C4-2B (cell line): ENCODE measurements at regions not wholly inside any gene's neighbourhood (a gene's known extent, or its start where the extent isn't known, plus 50 kb on each side); places are given as distances from the start of the nearest gene placed in this dataset.

ENCODE experiments used
- H3K27ac ChIP-seq: fragments of 450-650 bp; 2 replicates; pipeline ENCODE4 v1.5.1; 2017
- CTCF ChIP-seq: fragments of 450-650 bp; conservative IDR thresholded peaks from 2 replicates; pipeline ENCODE4 v1.5.1; 2017; ENCODE audit warnings: mild to moderate bottlenecking
- ZFX ChIP-seq: fragments of 450-650 bp; IDR thresholded peaks from 2 replicates; pipeline ENCODE4 v1.6.1; 2017

DNA sequence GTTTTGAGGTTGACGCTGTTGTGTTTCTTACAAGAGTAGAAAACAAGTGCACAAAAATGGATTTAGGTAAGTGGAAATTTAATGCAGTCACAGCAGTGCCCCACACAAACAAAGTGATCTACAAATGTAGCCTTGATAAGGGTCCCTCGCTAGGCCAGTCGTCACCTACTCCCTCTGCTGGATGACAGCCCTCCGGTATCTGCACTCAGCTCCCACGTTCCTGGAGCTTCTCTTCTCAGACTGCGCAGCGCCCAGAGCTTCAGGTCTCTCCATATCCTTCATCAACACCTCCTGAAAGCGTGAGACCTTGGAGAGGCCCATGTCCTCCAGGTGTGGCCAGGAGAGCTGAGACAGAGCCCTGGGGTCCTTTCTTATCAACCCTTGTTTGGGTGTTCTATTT lies 58.3 kb upstream of the MAP3K4 start:
- H3K27ac ChIP-seq = no peak overlapping the region
- no peak for TF ChIP-seq CTCF
- no peak for TF ChIP-seq ZFX

DNA sequence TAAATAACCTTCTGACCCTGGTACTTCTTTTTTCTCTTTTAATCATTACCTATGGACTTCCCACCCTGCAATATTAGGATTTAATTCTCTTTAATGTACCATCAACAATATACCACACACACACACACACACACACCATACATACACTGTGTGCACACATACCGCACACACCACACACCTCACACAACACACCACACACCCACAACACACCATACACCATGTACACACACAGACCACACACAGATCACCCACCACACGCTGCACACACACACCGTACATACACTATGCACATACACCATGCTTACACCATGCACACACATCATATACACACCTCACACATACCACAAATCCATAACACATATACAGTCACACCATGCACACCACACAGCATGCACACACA lies 57.4 kb upstream of the MAP3K4 start:
- TF ChIP-seq CTCF (no peak), ZFX (no peak)
- H3K27ac ChIP-seq = no peak overlapping the region

DNA sequence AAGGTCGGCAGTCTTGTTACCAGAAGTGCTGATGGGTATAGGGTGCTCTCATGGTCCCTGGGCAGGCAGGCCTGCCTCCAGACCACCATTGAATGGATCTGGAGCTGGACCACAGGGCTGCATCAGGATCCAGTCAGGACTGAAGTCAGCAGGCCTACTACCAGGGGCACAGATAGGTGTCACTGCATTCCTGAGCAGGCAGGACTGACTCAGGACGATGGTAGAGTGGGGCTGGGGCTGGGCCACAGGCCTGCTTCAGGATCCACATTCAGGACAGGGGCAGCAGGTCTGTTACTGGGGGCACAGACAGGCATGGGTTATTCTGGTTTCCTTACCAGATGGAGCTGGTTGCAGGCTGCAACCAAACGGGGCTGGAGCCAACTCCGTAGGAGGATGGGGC lies 51.4 kb upstream of the MAP3K4 start:
- no peak overlapping the region for H3K27ac ChIP-seq
- TF ChIP-seq ZFX = no peak
- TF ChIP-seq CTCF = no peak
